GM12892 (cell line): ENCODE measurements at regions not wholly inside any gene's neighbourhood (a gene's known extent, or its start where the extent isn't known, plus 50 kb on each side); places are given as distances from the start of the nearest gene placed in this dataset.

Experiments used
- POLR2A ChIP-seq: IDR thresholded peaks from 2 replicates; pipeline ENCODE4 v1.6.1; 2011; ENCODE audit warnings: low read depth, low read length, control low read depth
- TAF1 ChIP-seq: IDR thresholded peaks from 2 replicates; pipeline ENCODE4 v1.6.1; 2011; ENCODE audit warnings: low read depth, mild to moderate bottlenecking, control low read depth, low read length, borderline replicate concordance

GRCh38 chr5:60527072-60527471 lies 172.9 kb downstream of the DEPDC1B start:
- TF ChIP-seq TAF1 (no peak), POLR2A (no peak)
